C4-2B (cell line): ENCODE measurements at regions not wholly inside any gene's neighbourhood (a gene's known extent, or its start where the extent isn't known, plus 50 kb on each side); places are given as distances from the start of the nearest gene placed in this dataset.

Experiments used
- CTCF ChIP-seq: fragments of 450-650 bp; conservative IDR thresholded peaks from 2 replicates; pipeline ENCODE4 v1.5.1; 2017; ENCODE audit warnings: mild to moderate bottlenecking
- ZFX ChIP-seq: fragments of 450-650 bp; IDR thresholded peaks from 2 replicates; pipeline ENCODE4 v1.6.1; 2017

- no peak for TF ChIP-seq CTCF
- TF ChIP-seq ZFX, result no peak
Observed at GRCh38 chr1:199959033-199959774, 68.3 kb upstream of the NR5A2 start.
